Keratinocyte (primary cell): ENCODE measurements at regions not wholly inside any gene's neighbourhood (a gene's known extent, or its start where the extent isn't known, plus 50 kb on each side); places are given as distances from the start of the nearest gene placed in this dataset.

Source experiments
- DNase-seq: peaks from one replicate; pipeline ENCODE4 v3.0.0-alpha.2; 2011; ENCODE audit warnings: low read depth, missing footprints, low spot score
- FAIRE-seq: peaks from 2 replicates; lab custom pipeline; 2011; peaks lifted over from hg19 to GRCh38; lab: Jason Lieb, UNC
- H2AFZ ChIP-seq: 2 replicates; pipeline ENCODE4 v1.6.0; 2012; ENCODE audit warnings: low read length, control low read depth, inconsistent platforms; ENCODE audit not compliant: control insufficient read depth
- H3K27ac ChIP-seq: 2 replicates; pipeline ENCODE4 v1.5.1; 2011; ENCODE audit warnings: low read length; ENCODE audit not compliant: control insufficient read depth, insufficient read depth
- H3K27me3 ChIP-seq: 3 replicates; pipeline ENCODE4 v1.6.0; 2011; ENCODE audit warnings: low read length; ENCODE audit not compliant: control insufficient read depth, insufficient read depth; ENCODE audit errors: extremely low read depth
- H3K36me3 ChIP-seq, 2 experiments: 2 replicates in 1 of 2; 3 replicates in 1 of 2; pipeline ENCODE4 v1.5.1; 2011; ENCODE audit warnings: low read length in 2 of 2, mild to moderate bottlenecking in 1 of 2; ENCODE audit not compliant: control insufficient read depth in 2 of 2, insufficient read depth in 2 of 2; ENCODE audit errors: extremely low read depth in 1 of 2
- H3K4me1 ChIP-seq: 3 replicates; pipeline ENCODE4 v1.5.1; 2011; ENCODE audit warnings: low read length; ENCODE audit not compliant: control insufficient read depth, insufficient read depth; ENCODE audit errors: extremely low read depth
- H3K4me2 ChIP-seq: 3 replicates; pipeline ENCODE4 v1.6.0; 2011; ENCODE audit warnings: low read depth, low read length; ENCODE audit not compliant: control insufficient read depth, insufficient read depth; ENCODE audit errors: extremely low read depth
- H3K4me3 ChIP-seq, 3 experiments: fragments of 200-600 bp in 1 of 3; sonication (generic) in 1 of 3; 2 replicates in 2 of 3; 3 replicates in 1 of 3; pipeline ENCODE4 v1.5.1; 2011 to 2016; ENCODE audit warnings: low read length in 3 of 3, mild to moderate bottlenecking in 3 of 3, control low read depth in 2 of 3, inconsistent platforms in 1 of 3, low read depth in 1 of 3, mixed read lengths in 1 of 3, mixed run types in 1 of 3, moderate library complexity in 1 of 3; ENCODE audit not compliant: control insufficient read depth in 2 of 3, insufficient read depth in 2 of 3; ENCODE audit errors: extremely low read depth in 1 of 3
- H3K79me2 ChIP-seq: 2 replicates; pipeline ENCODE4 v1.6.0; 2012; ENCODE audit warnings: low read length; ENCODE audit not compliant: control insufficient read depth, insufficient read depth
- H3K9ac ChIP-seq: 3 replicates; pipeline ENCODE4 v1.6.0; 2011; ENCODE audit warnings: low read length; ENCODE audit not compliant: control insufficient read depth, insufficient read depth; ENCODE audit errors: extremely low read depth
- H3K9me1 ChIP-seq: 3 replicates; pipeline ENCODE4 v1.6.0; 2011; ENCODE audit warnings: low read length; ENCODE audit not compliant: control insufficient read depth, insufficient read depth; ENCODE audit errors: extremely low read depth
- H3K9me3 ChIP-seq: 2 replicates; pipeline ENCODE4 v1.5.1; 2012; ENCODE audit warnings: low read depth, low read length; ENCODE audit not compliant: control insufficient read depth
- H4K20me1 ChIP-seq: 3 replicates; pipeline ENCODE4 v1.6.0; 2011; ENCODE audit warnings: low read length; ENCODE audit not compliant: control insufficient read depth, insufficient read depth; ENCODE audit errors: extremely low read depth
- EZH2 ChIP-seq: IDR thresholded peaks from one replicate; pipeline ENCODE4 v1.6.1; 2012; ENCODE audit warnings: inconsistent platforms, mild to moderate bottlenecking, low read length, moderate library complexity
- dilution Hi-C: fragments of 300-500 bp; cut with MboI; formaldehyde crosslinking; loops from one replicate; pipeline ENCODE4 v1.7.0; 2020; ENCODE audit warnings: low sequenced_read_pairs; ENCODE audit not compliant: extremely low pct_ligation_motif_present
- TF ChIP-seq, protein P1 (sequence below), 3 experiments: IDR thresholded peaks in 1 of 3; conservative IDR thresholded peaks in 1 of 3; optimal IDR thresholded peaks in 1 of 3; 2 replicates in 2 of 3; 3 replicates in 1 of 3; pipeline versions ENCODE3 to v1.5.1; 2011; ENCODE audit warnings: low read length in 3 of 3, mild to moderate bottlenecking in 3 of 3, moderate library complexity in 2 of 3, control low read depth in 1 of 3, inconsistent platforms in 1 of 3; ENCODE audit not compliant: insufficient read depth in 2 of 3; ENCODE audit errors: extremely low read depth in 1 of 3

DNA sequence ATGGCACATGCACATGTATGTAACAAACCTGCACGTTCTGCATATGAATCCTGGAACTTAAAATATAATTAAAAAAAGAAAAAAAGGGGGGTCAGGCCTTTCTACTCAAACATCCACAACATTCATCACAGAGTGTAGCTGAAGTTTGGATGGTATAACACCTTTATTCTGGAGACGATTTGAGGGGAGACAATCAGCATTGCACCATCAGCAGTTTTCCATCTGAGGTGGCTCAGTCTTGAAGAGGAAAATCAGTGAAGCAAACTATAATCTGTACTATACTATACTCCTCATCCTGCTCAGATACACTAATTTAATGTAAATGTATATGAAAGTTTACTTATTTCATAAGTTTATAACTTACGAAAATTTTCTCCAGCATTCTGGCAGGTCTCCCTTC is 969.7 kb downstream of the SLITRK1 start:
- TF ChIP-seq EZH2: no peak
- TF ChIP-seq, protein P1, sequence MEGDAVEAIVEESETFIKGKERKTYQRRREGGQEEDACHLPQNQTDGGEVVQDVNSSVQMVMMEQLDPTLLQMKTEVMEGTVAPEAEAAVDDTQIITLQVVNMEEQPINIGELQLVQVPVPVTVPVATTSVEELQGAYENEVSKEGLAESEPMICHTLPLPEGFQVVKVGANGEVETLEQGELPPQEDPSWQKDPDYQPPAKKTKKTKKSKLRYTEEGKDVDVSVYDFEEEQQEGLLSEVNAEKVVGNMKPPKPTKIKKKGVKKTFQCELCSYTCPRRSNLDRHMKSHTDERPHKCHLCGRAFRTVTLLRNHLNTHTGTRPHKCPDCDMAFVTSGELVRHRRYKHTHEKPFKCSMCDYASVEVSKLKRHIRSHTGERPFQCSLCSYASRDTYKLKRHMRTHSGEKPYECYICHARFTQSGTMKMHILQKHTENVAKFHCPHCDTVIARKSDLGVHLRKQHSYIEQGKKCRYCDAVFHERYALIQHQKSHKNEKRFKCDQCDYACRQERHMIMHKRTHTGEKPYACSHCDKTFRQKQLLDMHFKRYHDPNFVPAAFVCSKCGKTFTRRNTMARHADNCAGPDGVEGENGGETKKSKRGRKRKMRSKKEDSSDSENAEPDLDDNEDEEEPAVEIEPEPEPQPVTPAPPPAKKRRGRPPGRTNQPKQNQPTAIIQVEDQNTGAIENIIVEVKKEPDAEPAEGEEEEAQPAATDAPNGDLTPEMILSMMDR (optimal IDR thresholded peaks at IDR 0.05 in 1 of 3, IDR thresholded peaks at IDR 0.05 in 1 of 3, conservative IDR thresholded peaks at IDR 0.05 in 1 of 3; ENCODE audit: extremely low read depth in 1 of 3, insufficient read depth in 2 of 3, low read length in 3 of 3): no peak
- FAIRE-seq (no peak), DNase-seq (no peak)
- no peaks in the 10 kb centered on the region for H3K4me1 ChIP-seq
- H3K79me2 ChIP-seq: no peaks in the 10 kb centered on the region
- H3K36me3 ChIP-seq: no peaks in the 10 kb centered on the region
- H4K20me1 ChIP-seq: no peaks in the 10 kb centered on the region
- no peak overlapping the region for H3K9ac ChIP-seq
- no peak overlapping the region for H3K27ac ChIP-seq
- H2AFZ ChIP-seq: no peak overlapping the region
- dilution Hi-C loops: no loop called here
- H3K4me3 ChIP-seq: no peak overlapping the region
- no peak overlapping the region for H3K4me2 ChIP-seq
- no peaks in the 10 kb centered on the region for H3K9me3 ChIP-seq
- H3K9me1 ChIP-seq: no peaks in the 10 kb centered on the region
- H3K27me3 ChIP-seq: no peaks in the 10 kb centered on the region

DNA sequence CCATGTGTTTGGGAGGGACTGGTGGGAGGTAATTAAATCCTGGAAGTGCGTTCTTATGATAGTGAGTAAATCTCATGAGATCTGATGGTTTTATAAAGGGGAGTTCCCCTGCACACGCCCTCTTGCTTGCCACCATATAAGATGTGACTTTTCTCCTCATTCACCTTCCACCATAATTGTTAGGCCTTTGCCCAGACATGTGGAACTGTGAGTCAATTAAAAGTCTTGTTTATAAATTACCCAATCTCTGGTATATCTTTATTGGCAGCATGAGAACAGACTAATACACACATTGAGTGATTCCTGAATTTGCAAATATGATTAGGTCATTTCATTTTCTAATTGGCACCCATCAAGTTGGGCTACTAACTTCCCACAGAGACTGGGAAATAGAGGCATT is 977.2 kb downstream of the SLITRK1 start:
- dilution Hi-C loops: no loop called here
- Histone ChIP-seq H3K27me3 (no peaks in the 10 kb centered on the region), H3K27ac (no peak overlapping the region), H3K4me1 (no peaks in the 10 kb centered on the region), H3K9me1 (no peaks in the 10 kb centered on the region), H3K9ac (no peak overlapping the region), H3K4me3 (no peak overlapping the region), H2AFZ (no peak overlapping the region), H3K79me2 (no peaks in the 10 kb centered on the region), H4K20me1 (no peaks in the 10 kb centered on the region), H3K4me2 (no peak overlapping the region), H3K36me3 (no peaks in the 10 kb centered on the region), H3K9me3 (no peaks in the 10 kb centered on the region)
- DNase-seq (no peak), FAIRE-seq (no peak)
- TF ChIP-seq, protein P1 (optimal IDR thresholded peaks at IDR 0.05 in 1 of 3, IDR thresholded peaks at IDR 0.05 in 1 of 3, conservative IDR thresholded peaks at IDR 0.05 in 1 of 3; ENCODE audit: extremely low read depth in 1 of 3, insufficient read depth in 2 of 3, low read length in 3 of 3): no peak
- no peak for TF ChIP-seq EZH2
